BLaER1 (cell line): ENCODE measurements at regions not wholly inside any gene's neighbourhood (a gene's known extent, or its start where the extent isn't known, plus 50 kb on each side); places are given as distances from the start of the nearest gene placed in this dataset.

Source experiments
- H3K27ac ChIP-seq: shearing (Covaris generic); formaldehyde crosslinking; 2 replicates; pipeline ENCODE4 v1.8.1; 2022
- H3K27me3 ChIP-seq: shearing (Covaris generic); formaldehyde crosslinking; 2 replicates; pipeline ENCODE4 v1.8.1; 2022
- H3K36me3 ChIP-seq: shearing (Covaris generic); formaldehyde crosslinking; 2 replicates; pipeline ENCODE4 v1.8.1; 2022
- H3K4me1 ChIP-seq: shearing (Covaris generic); formaldehyde crosslinking; 2 replicates; pipeline ENCODE4 v1.8.1; 2022
- H3K4me2 ChIP-seq: shearing (Covaris generic); formaldehyde crosslinking; 2 replicates; pipeline ENCODE4 v1.8.1; 2022
- H3K4me3 ChIP-seq: shearing (Covaris generic); formaldehyde crosslinking; 2 replicates; pipeline ENCODE4 v1.8.1; 2022
- H3K9ac ChIP-seq: shearing (Covaris generic); formaldehyde crosslinking; 2 replicates; pipeline ENCODE4 v1.8.1; 2022
- H3K9me3 ChIP-seq: shearing (Covaris generic); formaldehyde crosslinking; 2 replicates; pipeline ENCODE4 v1.8.1; 2022
- H4K20me1 ChIP-seq: shearing (Covaris generic); formaldehyde crosslinking; 2 replicates; pipeline ENCODE4 v1.8.1; 2022
- Cebpa-rat ChIP-seq: shearing (Covaris generic); IDR thresholded peaks from 2 replicates; pipeline ENCODE4 v1.8.1; 2022

- no peak overlapping the region for H3K4me3 ChIP-seq
- no peaks in the 10 kb centered on the region for H3K9me3 ChIP-seq
- H3K27me3 ChIP-seq: no peaks in the 10 kb centered on the region
- H3K36me3 ChIP-seq: no peaks in the 10 kb centered on the region
- no peaks in the 10 kb centered on the region for H4K20me1 ChIP-seq
- H3K4me2 ChIP-seq: no peak overlapping the region
- H3K4me1 ChIP-seq: peaks cover 25% of the 10 kb centered on the region
- TF ChIP-seq Cebpa-rat: no peak
- no peak overlapping the region for H3K27ac ChIP-seq
- H3K9ac ChIP-seq: no peak overlapping the region
Observed at GRCh38 chr4:182973941-182974340, 56.8 kb upstream of the DCTD start.

GRCh38 chr4:182973511-182973911 lies 56.3 kb upstream of the DCTD start:
- H3K4me3 ChIP-seq: no peak overlapping the region

GRCh38 chr4:182971702-182972101 lies 54.5 kb upstream of the DCTD start:
- H3K27ac ChIP-seq: no peak overlapping the region
- no peaks in the 10 kb centered on the region for H3K27me3 ChIP-seq
- TF ChIP-seq Cebpa-rat: no peak
- H3K4me2 ChIP-seq: no peak overlapping the region
- H3K4me1 ChIP-seq: peaks cover 15% of the 10 kb centered on the region
- H3K9ac ChIP-seq: no peak overlapping the region
- H3K4me3 ChIP-seq: no peak overlapping the region
- no peaks in the 10 kb centered on the region for H4K20me1 ChIP-seq
- no peaks in the 10 kb centered on the region for H3K9me3 ChIP-seq
- H3K36me3 ChIP-seq: no peaks in the 10 kb centered on the region

More at GRCh38 chr4:182973511-182973911, 56.3 kb upstream of the DCTD start:
- H3K4me1 ChIP-seq: peaks cover 21% of the 10 kb centered on the region
- no peak for TF ChIP-seq Cebpa-rat
- no peaks in the 10 kb centered on the region for H3K36me3 ChIP-seq
- no peak overlapping the region for H3K27ac ChIP-seq
- no peak overlapping the region for H3K4me2 ChIP-seq
- no peaks in the 10 kb centered on the region for H4K20me1 ChIP-seq
- no peak overlapping the region for H3K9ac ChIP-seq
- no peaks in the 10 kb centered on the region for H3K9me3 ChIP-seq
- H3K27me3 ChIP-seq: no peaks in the 10 kb centered on the region

- no peak for TF ChIP-seq Cebpa-rat
- no peaks in the 10 kb centered on the region for H3K9me3 ChIP-seq
- H3K27me3 ChIP-seq: no peaks in the 10 kb centered on the region
- H3K4me1 ChIP-seq: no peaks in the 10 kb centered on the region; the same call in 1 of the 2 replicates
- H3K4me3 ChIP-seq: no peak overlapping the region
- H3K4me2 ChIP-seq: no peak overlapping the region
- no peaks in the 10 kb centered on the region for H3K36me3 ChIP-seq
- no peak overlapping the region for H3K9ac ChIP-seq
- H3K27ac ChIP-seq: no peak overlapping the region
- H4K20me1 ChIP-seq: no peaks in the 10 kb centered on the region
Observed at GRCh38 chr4:182969651-182970279, 52.6 kb upstream of the DCTD start.

- no peak overlapping the region for H3K4me2 ChIP-seq
- H4K20me1 ChIP-seq: no peaks in the 10 kb centered on the region
- H3K27me3 ChIP-seq: no peaks in the 10 kb centered on the region
- no peaks in the 10 kb centered on the region for H3K36me3 ChIP-seq
- H3K9me3 ChIP-seq: no peaks in the 10 kb centered on the region
- H3K4me1 ChIP-seq: no peaks in the 10 kb centered on the region
- H3K9ac ChIP-seq: no peak overlapping the region
- no peak for TF ChIP-seq Cebpa-rat
- no peak overlapping the region for H3K4me3 ChIP-seq
- H3K27ac ChIP-seq: no peak overlapping the region
Observed at GRCh38 chr4:182968917-182969650, 51.9 kb upstream of the DCTD start.

- Histone ChIP-seq H3K27ac (no peak overlapping the region), H3K4me2 (no peak overlapping the region), H3K27me3 (no peaks in the 10 kb centered on the region), H3K9me3 (no peaks in the 10 kb centered on the region), H3K4me3 (no peak overlapping the region), H3K36me3 (no peaks in the 10 kb centered on the region), H4K20me1 (no peaks in the 10 kb centered on the region), H3K4me1 (no peaks in the 10 kb centered on the region), H3K9ac (no peak overlapping the region)
- no peak for TF ChIP-seq Cebpa-rat
Observed at GRCh38 chr4:182967403-182967802, 50.2 kb upstream of the DCTD start.
